GM18519 (cell line): ENCODE measurements at regions not wholly inside any gene's neighbourhood (a gene's known extent, or its start where the extent isn't known, plus 50 kb on each side); places are given as distances from the start of the nearest gene placed in this dataset.
"Not testable (repeated sequence)": the region's sequence is repeated elsewhere in the genome, so short reads cannot be mapped to it uniquely, and the experiment has no call there.

Source experiments
- ATAC-seq: cut with Tn5 transposase; IDR thresholded peaks from one replicate; pipeline ENCODE4 v1.9.1; 2021; ENCODE audit warnings: mild to moderate bottlenecking, moderate library complexity; ENCODE audit not compliant: unreplicated experiment, low FRiP score

GRCh38 chr20:48149902-48150301 is 364.6 kb upstream of the SULF2 start:
- no peak for ATAC-seq

GRCh38 chr20:48148916-48149672 is 363.8 kb upstream of the SULF2 start:
- ATAC-seq = no peak

GRCh38 chr20:48148020-48148419 is 362.7 kb upstream of the SULF2 start:
- no peak for ATAC-seq

- no peak for ATAC-seq
Observed at GRCh38 chr20:48147311-48147710, 362.0 kb upstream of the SULF2 start.

- ATAC-seq = no peak
Observed at GRCh38 chr20:48146877-48147276, 361.6 kb upstream of the SULF2 start.

- ATAC-seq = no peak
Observed at GRCh38 chr20:48146308-48146707, 361.0 kb upstream of the SULF2 start.

- no peak for ATAC-seq
Observed at GRCh38 chr20:48143435-48144081, 358.3 kb upstream of the SULF2 start.

GRCh38 chr20:48142516-48142773 is 357.2 kb upstream of the SULF2 start:
- ATAC-seq = no peak

GRCh38 chr20:48141660-48142515 is 356.6 kb upstream of the SULF2 start:
- ATAC-seq = no peak

- no peak for ATAC-seq
Observed at GRCh38 chr20:48139262-48140041, 354.2 kb upstream of the SULF2 start.

- no peak for ATAC-seq
Observed at GRCh38 chr20:48132834-48133233, 347.6 kb upstream of the SULF2 start.

GRCh38 chr20:48131581-48131980 is 346.3 kb upstream of the SULF2 start:
- no peak for ATAC-seq

GRCh38 chr20:48129345-48129942 is 344.2 kb upstream of the SULF2 start:
- ATAC-seq = no peak

GRCh38 chr20:48128436-48128835 is 343.2 kb upstream of the SULF2 start:
- no peak for ATAC-seq

- ATAC-seq = not testable (repeated sequence)
Observed at GRCh38 chr20:48127964-48128363, 342.7 kb upstream of the SULF2 start.

- ATAC-seq = not testable (repeated sequence)
Observed at GRCh38 chr20:48127133-48127532, 341.9 kb upstream of the SULF2 start.

- ATAC-seq = no peak
Observed at GRCh38 chr20:48126227-48126740, 341.0 kb upstream of the SULF2 start.

GRCh38 chr20:48124960-48125359 is 339.7 kb upstream of the SULF2 start:
- ATAC-seq = no peak

GRCh38 chr20:48124181-48124782 is 339.0 kb upstream of the SULF2 start:
- ATAC-seq = no peak

- no peak for ATAC-seq
Observed at GRCh38 chr20:48120120-48120519, 334.8 kb upstream of the SULF2 start.
